HG03103 (cell line): ENCODE measurements at regions not wholly inside any gene's neighbourhood (a gene's known extent, or its start where the extent isn't known, plus 50 kb on each side); places are given as distances from the start of the nearest gene placed in this dataset.
"Not testable (repeated sequence)": the region's sequence is repeated elsewhere in the genome, so short reads cannot be mapped to it uniquely, and the experiment has no call there.

Source experiments
- ATAC-seq: cut with Tn5 transposase; IDR thresholded peaks from one replicate; pipeline ENCODE4 v1.9.1; 2021; ENCODE audit warnings: low read depth; ENCODE audit not compliant: unreplicated experiment

GRCh38 chr11:35046681-35047080 lies 92.3 kb upstream of the CD44 start:
- no peak for ATAC-seq

- no peak for ATAC-seq
Observed at GRCh38 chr11:35047179-35047578, 91.8 kb upstream of the CD44 start.

- ATAC-seq, result no peak
Observed at GRCh38 chr11:35047769-35048168, 91.2 kb upstream of the CD44 start.

GRCh38 chr11:35048346-35048745 lies 90.6 kb upstream of the CD44 start:
- ATAC-seq, result not testable (repeated sequence)

- no peak for ATAC-seq
Observed at GRCh38 chr11:35049859-35050531, 89.0 kb upstream of the CD44 start.

GRCh38 chr11:35050541-35050995 lies 88.4 kb upstream of the CD44 start:
- no peak for ATAC-seq

GRCh38 chr11:35056391-35057093 lies 82.4 kb upstream of the CD44 start:
- ATAC-seq, result no peak

GRCh38 chr11:35057926-35058668 lies 80.9 kb upstream of the CD44 start:
- ATAC-seq, result no peak

GRCh38 chr11:35058669-35059434 lies 80.1 kb upstream of the CD44 start:
- no peak for ATAC-seq

GRCh38 chr11:35061516-35062440 lies 77.2 kb upstream of the CD44 start:
- no peak for ATAC-seq

GRCh38 chr11:35063488-35063931 lies 75.5 kb upstream of the CD44 start:
- ATAC-seq, result no peak

- ATAC-seq, result no peak
Observed at GRCh38 chr11:35064114-35064800, 74.7 kb upstream of the CD44 start.

GRCh38 chr11:35065566-35065965 lies 73.4 kb upstream of the CD44 start:
- no peak for ATAC-seq

GRCh38 chr11:35066030-35066429 lies 72.9 kb upstream of the CD44 start:
- no peak for ATAC-seq

GRCh38 chr11:35066783-35067423 lies 72.1 kb upstream of the CD44 start:
- peak; percentile 79 for ATAC-seq

- ATAC-seq, result no peak
Observed at GRCh38 chr11:35071722-35072121, 67.2 kb upstream of the CD44 start.

- ATAC-seq, result no peak
Observed at GRCh38 chr11:35073691-35074419, 65.1 kb upstream of the CD44 start.
